Astrocyte (in vitro differentiated cells and primary cell): ENCODE measurements at regions not wholly inside any gene's neighbourhood (a gene's known extent, or its start where the extent isn't known, plus 50 kb on each side); places are given as distances from the start of the nearest gene placed in this dataset.

Source experiments
- DNase-seq: peaks from one replicate; pipeline ENCODE4 v3.0.0-alpha.2; 2010; ENCODE audit warnings: low read depth
- FAIRE-seq: peaks from 2 replicates; lab custom pipeline; 2011; peaks lifted over from hg19 to GRCh38; lab: Jason Lieb, UNC
- H2AFZ ChIP-seq: 2 replicates; pipeline ENCODE4 v1.6.0; 2012; ENCODE audit warnings: low read depth, low read length, inconsistent platforms
- H3K27ac ChIP-seq: 2 replicates; pipeline ENCODE4 v1.5.1; 2011; ENCODE audit warnings: low read depth, low read length, inconsistent platforms
- H3K27me3 ChIP-seq: 2 replicates; pipeline ENCODE4 v1.6.0; 2011; ENCODE audit warnings: low read length, inconsistent platforms; ENCODE audit not compliant: insufficient read depth
- H3K36me3 ChIP-seq: 2 replicates; pipeline ENCODE4 v1.5.1; 2011; ENCODE audit warnings: low read length, inconsistent platforms; ENCODE audit not compliant: insufficient read depth
- H3K4me1 ChIP-seq: 2 replicates; pipeline ENCODE4 v1.5.1; 2011; ENCODE audit warnings: low read length, inconsistent platforms; ENCODE audit not compliant: insufficient read depth
- H3K4me2 ChIP-seq: 2 replicates; pipeline ENCODE4 v1.6.0; 2012; ENCODE audit warnings: low read length, inconsistent platforms
- H3K4me3 ChIP-seq: 2 replicates; pipeline ENCODE4 v1.5.1; 2011; ENCODE audit warnings: low read depth, mild to moderate bottlenecking, low read length, inconsistent platforms; ENCODE audit not compliant: insufficient read depth
- H3K79me2 ChIP-seq: 2 replicates; pipeline ENCODE4 v1.6.0; 2012; ENCODE audit warnings: mild to moderate bottlenecking, low read length, inconsistent platforms; ENCODE audit not compliant: insufficient read depth
- H3K9ac ChIP-seq: 2 replicates; pipeline ENCODE4 v1.6.0; 2012; ENCODE audit warnings: mild to moderate bottlenecking, low read length, inconsistent platforms
- H3K9me3 ChIP-seq: 2 replicates; pipeline ENCODE4 v1.5.1; 2012; ENCODE audit warnings: low read depth, mild to moderate bottlenecking, low read length, inconsistent platforms; ENCODE audit not compliant: insufficient read depth
- H4K20me1 ChIP-seq: 2 replicates; pipeline ENCODE4 v1.6.0; 2012; ENCODE audit warnings: low read length, inconsistent platforms; ENCODE audit not compliant: insufficient read depth
- H3K27ac Mint-ChIP-seq: one replicate; pipeline ENCODE4 v1.8.0; 2021; ENCODE audit warnings: mild to moderate bottlenecking, mixed read lengths; ENCODE audit not compliant: unreplicated experiment
- H3K27me3 Mint-ChIP-seq: one replicate; pipeline ENCODE4 v1.8.0; 2021; ENCODE audit warnings: low read depth, mixed read lengths; ENCODE audit not compliant: unreplicated experiment
- H3K36me3 Mint-ChIP-seq: one replicate; pipeline ENCODE4 v1.8.0; 2021; ENCODE audit warnings: low read depth, mixed read lengths; ENCODE audit not compliant: unreplicated experiment
- H3K4me1 Mint-ChIP-seq: one replicate; pipeline ENCODE4 v1.8.0; 2021; ENCODE audit warnings: low read depth, mixed read lengths; ENCODE audit not compliant: unreplicated experiment
- H3K4me3 Mint-ChIP-seq: one replicate; pipeline ENCODE4 v1.8.0; 2021; ENCODE audit warnings: mild to moderate bottlenecking, moderate library complexity, mixed read lengths; ENCODE audit not compliant: unreplicated experiment
- H3K9me3 Mint-ChIP-seq: one replicate; pipeline ENCODE4 v1.8.0; 2021; ENCODE audit warnings: mild to moderate bottlenecking, mixed read lengths; ENCODE audit not compliant: unreplicated experiment
- EZH2 ChIP-seq: IDR thresholded peaks from 2 replicates; pipeline ENCODE4 v1.6.1; 2012; ENCODE audit warnings: mild to moderate bottlenecking, low read length, inconsistent platforms; ENCODE audit not compliant: insufficient read depth
- TF ChIP-seq, protein P1 (sequence below): IDR thresholded peaks from 2 replicates; pipeline ENCODE4 v1.5.1; 2011; ENCODE audit warnings: low read depth, mild to moderate bottlenecking, inconsistent platforms, low read length, moderate library complexity; ENCODE audit not compliant: insufficient read depth

GRCh38 chr2:56807861-56808260 is 624.1 kb downstream of the CCDC85A start:
- DNase-seq (no peak), FAIRE-seq (no peak)
- H3K9me3 Mint-ChIP-seq: no peaks in the 10 kb centered on the region
- no peak overlapping the region for H3K27ac Mint-ChIP-seq
- no peak overlapping the region for H3K4me3 ChIP-seq
- H3K9ac ChIP-seq: no peak overlapping the region
- no peak overlapping the region for H3K4me3 Mint-ChIP-seq
- H4K20me1 ChIP-seq: no peaks in the 10 kb centered on the region
- H3K36me3 Mint-ChIP-seq: no peaks in the 10 kb centered on the region
- H3K9me3 ChIP-seq: no peaks in the 10 kb centered on the region
- no peaks in the 10 kb centered on the region for H3K4me1 Mint-ChIP-seq
- no peaks in the 10 kb centered on the region for H3K4me1 ChIP-seq
- no peaks in the 10 kb centered on the region for H3K27me3 Mint-ChIP-seq
- H3K79me2 ChIP-seq: no peaks in the 10 kb centered on the region
- no peaks in the 10 kb centered on the region for H3K36me3 ChIP-seq
- H2AFZ ChIP-seq: no peak overlapping the region
- no peak overlapping the region for H3K27ac ChIP-seq
- no peaks in the 10 kb centered on the region for H3K27me3 ChIP-seq
- no peak for TF ChIP-seq EZH2
- TF ChIP-seq, protein P1, sequence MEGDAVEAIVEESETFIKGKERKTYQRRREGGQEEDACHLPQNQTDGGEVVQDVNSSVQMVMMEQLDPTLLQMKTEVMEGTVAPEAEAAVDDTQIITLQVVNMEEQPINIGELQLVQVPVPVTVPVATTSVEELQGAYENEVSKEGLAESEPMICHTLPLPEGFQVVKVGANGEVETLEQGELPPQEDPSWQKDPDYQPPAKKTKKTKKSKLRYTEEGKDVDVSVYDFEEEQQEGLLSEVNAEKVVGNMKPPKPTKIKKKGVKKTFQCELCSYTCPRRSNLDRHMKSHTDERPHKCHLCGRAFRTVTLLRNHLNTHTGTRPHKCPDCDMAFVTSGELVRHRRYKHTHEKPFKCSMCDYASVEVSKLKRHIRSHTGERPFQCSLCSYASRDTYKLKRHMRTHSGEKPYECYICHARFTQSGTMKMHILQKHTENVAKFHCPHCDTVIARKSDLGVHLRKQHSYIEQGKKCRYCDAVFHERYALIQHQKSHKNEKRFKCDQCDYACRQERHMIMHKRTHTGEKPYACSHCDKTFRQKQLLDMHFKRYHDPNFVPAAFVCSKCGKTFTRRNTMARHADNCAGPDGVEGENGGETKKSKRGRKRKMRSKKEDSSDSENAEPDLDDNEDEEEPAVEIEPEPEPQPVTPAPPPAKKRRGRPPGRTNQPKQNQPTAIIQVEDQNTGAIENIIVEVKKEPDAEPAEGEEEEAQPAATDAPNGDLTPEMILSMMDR: no peak
- no peak overlapping the region for H3K4me2 ChIP-seq

DNA sequence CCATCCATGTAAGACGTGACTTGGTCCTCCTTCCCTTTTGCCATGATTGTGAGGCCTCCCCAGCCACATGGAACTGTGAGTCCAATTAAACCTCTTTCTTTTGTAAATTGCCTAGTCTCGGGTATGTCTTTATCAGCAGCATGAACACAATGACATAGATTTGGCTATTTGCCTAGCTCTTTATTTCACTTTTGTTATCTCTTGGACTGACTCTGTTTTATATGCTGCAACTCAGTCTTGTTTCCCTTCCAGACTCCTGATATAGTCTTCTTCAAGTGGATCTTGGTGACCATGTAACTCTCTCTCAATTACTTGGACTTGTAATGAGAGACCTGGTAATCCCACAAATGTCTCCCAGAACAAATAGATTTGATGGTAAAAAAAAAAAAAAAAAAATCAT is 627.6 kb downstream of the CCDC85A start:
- Histone ChIP-seq H3K4me2 (no peak overlapping the region), H3K36me3 (no peaks in the 10 kb centered on the region), H4K20me1 (no peaks in the 10 kb centered on the region), H3K4me1 (no peaks in the 10 kb centered on the region), H3K27me3 (no peaks in the 10 kb centered on the region), H3K9ac (no peak overlapping the region), H3K27ac (no peak overlapping the region), H3K79me2 (no peaks in the 10 kb centered on the region), H3K4me3 (no peak overlapping the region), H2AFZ (no peak overlapping the region), H3K9me3 (no peaks in the 10 kb centered on the region)
- H3K27me3 Mint-ChIP-seq: no peaks in the 10 kb centered on the region
- TF ChIP-seq EZH2: no peak
- TF ChIP-seq, protein P1: no peak
- H3K9me3 Mint-ChIP-seq: no peaks in the 10 kb centered on the region
- H3K36me3 Mint-ChIP-seq: no peaks in the 10 kb centered on the region
- no peak overlapping the region for H3K27ac Mint-ChIP-seq
- H3K4me3 Mint-ChIP-seq: no peak overlapping the region
- FAIRE-seq (no peak), DNase-seq (no peak)
- H3K4me1 Mint-ChIP-seq: no peaks in the 10 kb centered on the region

DNA sequence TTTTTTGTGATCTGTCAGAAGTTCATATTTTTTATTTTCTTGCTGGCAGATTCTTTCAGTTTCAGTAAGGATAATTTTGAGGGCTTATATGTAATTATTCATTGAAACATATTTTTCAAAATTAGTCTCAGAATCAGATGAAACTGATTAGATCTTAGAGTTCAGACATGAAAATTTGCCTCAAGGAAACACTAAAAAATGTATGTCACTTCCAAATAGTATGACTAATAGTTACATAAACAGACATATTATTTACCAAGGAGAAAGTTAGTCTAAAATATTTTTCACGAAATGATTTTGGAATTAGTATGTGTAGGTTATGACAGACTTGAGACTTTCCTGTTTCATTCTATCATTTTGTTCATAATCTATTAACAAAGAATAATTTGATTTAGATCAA is 628.6 kb downstream of the CCDC85A start:
- Histone ChIP-seq H3K79me2 (no peaks in the 10 kb centered on the region), H3K9ac (no peak overlapping the region), H3K9me3 (no peaks in the 10 kb centered on the region), H3K27ac (no peak overlapping the region), H3K36me3 (no peaks in the 10 kb centered on the region), H3K4me2 (no peak overlapping the region), H3K4me3 (no peak overlapping the region), H3K27me3 (no peaks in the 10 kb centered on the region), H3K4me1 (no peaks in the 10 kb centered on the region), H2AFZ (no peak overlapping the region), H4K20me1 (no peaks in the 10 kb centered on the region)
- DNase-seq (no peak), FAIRE-seq (no peak)
- Mint-ChIP-seq H3K27me3 (no peaks in the 10 kb centered on the region), H3K4me1 (no peaks in the 10 kb centered on the region), H3K9me3 (no peaks in the 10 kb centered on the region), H3K36me3 (no peaks in the 10 kb centered on the region), H3K27ac (no peak overlapping the region), H3K4me3 (no peak overlapping the region)
- no peak for TF ChIP-seq EZH2
- TF ChIP-seq, protein P1: no peak
